Endodermal cell (in vitro differentiated cells): ENCODE measurements at regions not wholly inside any gene's neighbourhood (a gene's known extent, or its start where the extent isn't known, plus 50 kb on each side); places are given as distances from the start of the nearest gene placed in this dataset.

Source experiments
- DNase-seq: peaks from one replicate; pipeline ENCODE4 v3.0.0-alpha.2; 2017
- H3K27ac ChIP-seq: 2 replicates; pipeline ENCODE4 v1.5.1; 2013; ENCODE audit warnings: mild to moderate bottlenecking, low read depth, low read length, moderate library complexity
- H3K27me3 ChIP-seq: 2 replicates; pipeline ENCODE4 v1.6.1; 2013; ENCODE audit warnings: mild to moderate bottlenecking, low read length, moderate library complexity; ENCODE audit not compliant: insufficient read depth, control insufficient read depth, poor library complexity, severe bottlenecking
- H3K36me3 ChIP-seq: 2 replicates; pipeline ENCODE4 v1.7.0; 2013; ENCODE audit warnings: mild to moderate bottlenecking, low read length, moderate library complexity; ENCODE audit not compliant: control insufficient read depth, insufficient read depth
- H3K4me1 ChIP-seq: one replicate; pipeline ENCODE4 v1.7.0; 2013; ENCODE audit warnings: low read length; ENCODE audit not compliant: control insufficient read depth, insufficient read depth
- H3K4me3 ChIP-seq: 2 replicates; pipeline ENCODE4 v1.5.1; 2013; ENCODE audit warnings: mild to moderate bottlenecking, low read length, moderate library complexity
- H3K9ac ChIP-seq: 2 replicates; pipeline ENCODE4 v1.6.1; 2013; ENCODE audit warnings: mild to moderate bottlenecking, low read length, moderate library complexity; ENCODE audit not compliant: poor library complexity, severe bottlenecking; ENCODE audit errors: extremely low read depth
- H3K9me3 ChIP-seq: 2 replicates; pipeline ENCODE4 v1.6.1; 2013; ENCODE audit warnings: mild to moderate bottlenecking, low read length, moderate library complexity; ENCODE audit not compliant: control insufficient read depth
- H3K27ac Mint-ChIP-seq: 2 replicates; pipeline ENCODE4 v1.8.0; 2020; ENCODE audit warnings: mixed read lengths
- H3K27me3 Mint-ChIP-seq: 2 replicates; pipeline ENCODE4 v1.8.0; 2021; ENCODE audit warnings: mild to moderate bottlenecking, mixed read lengths; ENCODE audit not compliant: insufficient read depth
- H3K36me3 Mint-ChIP-seq: 2 replicates; pipeline ENCODE4 v1.8.0; 2020; ENCODE audit warnings: low read depth, mixed read lengths
- H3K4me1 Mint-ChIP-seq: 2 replicates; pipeline ENCODE4 v1.8.0; 2020; ENCODE audit warnings: mixed read lengths
- H3K4me3 Mint-ChIP-seq: 2 replicates; pipeline ENCODE4 v1.8.0; 2020; ENCODE audit warnings: mild to moderate bottlenecking, moderate library complexity, mixed read lengths
- H3K9me3 Mint-ChIP-seq: 2 replicates; pipeline ENCODE4 v1.8.0; 2020; ENCODE audit warnings: mild to moderate bottlenecking, mixed read lengths
- CTCF ChIP-seq: fragments of 200-600 bp; sonication (generic); conservative IDR thresholded peaks from 2 replicates; pipeline ENCODE4 v1.5.0; 2021; ENCODE audit warnings: antibody characterized with exemption, mild to moderate bottlenecking
- WGBS, 2 experiments: methylation state at CpG; one replicate each; pipeline versions ENCODE4 v1.1.5 to v1.1.7; 2013; ENCODE audit warnings: missing lambda C conversion rate in 2 of 2, mixed read lengths in 1 of 2; ENCODE audit not compliant: insufficient coverage in 1 of 2, insufficient read length in 1 of 2; 5-methylcytosine and 5-hydroxymethylcytosine counted together

- no peak for TF ChIP-seq CTCF
- no peak overlapping the region for H3K27ac Mint-ChIP-seq
- H3K9me3 Mint-ChIP-seq = no peaks in the 10 kb centered on the region
- Histone ChIP-seq H3K4me3 (no peak overlapping the region), H3K4me1 (no peaks in the 10 kb centered on the region), H3K36me3 (peaks cover 39% of the 10 kb centered on the region), H3K9me3 (no peaks in the 10 kb centered on the region), H3K27ac (no peak overlapping the region), H3K27me3 (no peaks in the 10 kb centered on the region), H3K9ac (no peak overlapping the region)
- no peaks in the 10 kb centered on the region for H3K27me3 Mint-ChIP-seq
- H3K36me3 Mint-ChIP-seq = peaks cover 37% of the 10 kb centered on the region
- H3K4me1 Mint-ChIP-seq = peaks cover 37% of the 10 kb centered on the region
- no peak overlapping the region for H3K4me3 Mint-ChIP-seq
- DNase-seq = no peak
These were observed 938.9 kb upstream of the GRIA3 start for GRCh38 chrX:122245175-122245574.

- peaks cover 30% of the 10 kb centered on the region for H3K36me3 Mint-ChIP-seq
- no peak for DNase-seq
- TF ChIP-seq CTCF = no peak
- no peak overlapping the region for H3K4me3 ChIP-seq
- no peak overlapping the region for H3K4me3 Mint-ChIP-seq
- no peak overlapping the region for H3K27ac ChIP-seq
- H3K27me3 Mint-ChIP-seq = no peaks in the 10 kb centered on the region
- no peak overlapping the region for H3K27ac Mint-ChIP-seq
- H3K4me1 ChIP-seq = no peaks in the 10 kb centered on the region
- peaks cover 31% of the 10 kb centered on the region for H3K36me3 ChIP-seq
- no peaks in the 10 kb centered on the region for H3K9me3 ChIP-seq
- H3K4me1 Mint-ChIP-seq = peaks cover 30% of the 10 kb centered on the region
- H3K27me3 ChIP-seq = no peaks in the 10 kb centered on the region
- no peak overlapping the region for H3K9ac ChIP-seq
- 100% methylated on average over 1 to 2 of the region's 2 CpGs for WGBS, 2 experiments
- H3K9me3 Mint-ChIP-seq = no peaks in the 10 kb centered on the region
These were observed 938.1 kb upstream of the GRIA3 start for GRCh38 chrX:122245943-122246342.

- Mint-ChIP-seq H3K27ac (no peak overlapping the region), H3K4me1 (peaks cover 26% of the 10 kb centered on the region), H3K9me3 (no peaks in the 10 kb centered on the region), H3K27me3 (no peaks in the 10 kb centered on the region), H3K36me3 (peaks cover 21% of the 10 kb centered on the region), H3K4me3 (no peak overlapping the region)
- Histone ChIP-seq H3K4me3 (no peak overlapping the region), H3K36me3 (peaks cover 23% of the 10 kb centered on the region), H3K27me3 (no peaks in the 10 kb centered on the region), H3K9me3 (no peaks in the 10 kb centered on the region), H3K9ac (no peak overlapping the region), H3K27ac (no peak overlapping the region), H3K4me1 (no peaks in the 10 kb centered on the region)
- DNase-seq = no peak
- no peak for TF ChIP-seq CTCF
- WGBS, 2 experiments = 91% methylated on average over 3 of the region's 3 CpGs; no CpG with 5 or more reads in 1 of the 2 experiments
These were observed 937.1 kb upstream of the GRIA3 start for GRCh38 chrX:122246937-122247336.
